GM18868 (cell line): ENCODE measurements at regions not wholly inside any gene's neighbourhood (a gene's known extent, or its start where the extent isn't known, plus 50 kb on each side); places are given as distances from the start of the nearest gene placed in this dataset.

Experiments used
- ATAC-seq: cut with Tn5 transposase; IDR thresholded peaks from one replicate; pipeline ENCODE4 v1.9.1; 2021; ENCODE audit warnings: mild to moderate bottlenecking, moderate library complexity; ENCODE audit not compliant: unreplicated experiment

- peak; percentile 78 for ATAC-seq
Measured at GRCh38 chr11:115924744-115925567, 420.7 kb upstream of the CADM1 start.

GRCh38 chr11:115922876-115923275 is 418.7 kb upstream of the CADM1 start:
- ATAC-seq, result no peak

- no peak for ATAC-seq
Measured at GRCh38 chr11:115921986-115922385, 417.8 kb upstream of the CADM1 start.

GRCh38 chr11:115921540-115921939 is 417.3 kb upstream of the CADM1 start:
- no peak for ATAC-seq

- ATAC-seq, result no peak
Measured at GRCh38 chr11:115920841-115921480, 416.7 kb upstream of the CADM1 start.

- ATAC-seq, result peak; percentile 18
Measured at GRCh38 chr11:115920092-115920461, 415.9 kb upstream of the CADM1 start.

GRCh38 chr11:115919341-115920091 is 415.3 kb upstream of the CADM1 start:
- peak; percentile 70 for ATAC-seq

GRCh38 chr11:115918576-115918975 is 414.4 kb upstream of the CADM1 start:
- ATAC-seq, result no peak

GRCh38 chr11:115916608-115917007 is 412.4 kb upstream of the CADM1 start:
- no peak for ATAC-seq

- peak; percentile 78 for ATAC-seq
Measured at GRCh38 chr11:115912484-115912945, 408.3 kb upstream of the CADM1 start.

GRCh38 chr11:115911613-115912346 is 407.6 kb upstream of the CADM1 start:
- peak; percentile 14 for ATAC-seq

- no peak for ATAC-seq
Measured at GRCh38 chr11:115910379-115910778, 406.2 kb upstream of the CADM1 start.

- no peak for ATAC-seq
Measured at GRCh38 chr11:115906171-115906570, 402.0 kb upstream of the CADM1 start.

GRCh38 chr11:115905341-115906000 is 401.3 kb upstream of the CADM1 start:
- no peak for ATAC-seq

- ATAC-seq, result no peak
Measured at GRCh38 chr11:115903179-115903578, 399.0 kb upstream of the CADM1 start.

- no peak for ATAC-seq
Measured at GRCh38 chr11:115901069-115901468, 396.9 kb upstream of the CADM1 start.

GRCh38 chr11:115900111-115900510 is 395.9 kb upstream of the CADM1 start:
- no peak for ATAC-seq

GRCh38 chr11:115897707-115898106 is 393.5 kb upstream of the CADM1 start:
- ATAC-seq, result no peak

GRCh38 chr11:115896084-115896483 is 391.9 kb upstream of the CADM1 start:
- ATAC-seq, result peak; percentile 61

- peak; percentile 7 for ATAC-seq
Measured at GRCh38 chr11:115895594-115895993, 391.4 kb upstream of the CADM1 start.
